Loucy (cell line): ENCODE measurements at regions not wholly inside any gene's neighbourhood (a gene's known extent, or its start where the extent isn't known, plus 50 kb on each side); places are given as distances from the start of the nearest gene placed in this dataset.

Experiments used
- H2AFZ ChIP-seq: fragments of 200-600 bp; sonication (generic); 2 replicates; pipeline ENCODE4 v1.6.0; 2016; ENCODE audit warnings: antibody characterized with exemption, mild to moderate bottlenecking, low read length, moderate library complexity
- H3F3A ChIP-seq: fragments of 200-600 bp; 2 replicates; pipeline ENCODE4 v1.6.0; 2016; ENCODE audit warnings: antibody characterized with exemption, low read depth, mild to moderate bottlenecking
- H3K27me3 ChIP-seq: fragments of 200-600 bp; sonication (generic); 2 replicates; pipeline ENCODE4 v1.6.1; 2014; ENCODE audit warnings: low read length, mild to moderate bottlenecking; ENCODE audit not compliant: insufficient read depth, poor library complexity, severe bottlenecking
- H3K36me3 ChIP-seq: fragments of 200-600 bp; sonication (generic); 2 replicates; pipeline ENCODE4 v1.6.1; 2016; ENCODE audit warnings: low read length; ENCODE audit not compliant: insufficient read depth
- H3K4me1 ChIP-seq: fragments of 200-600 bp; sonication (generic); 2 replicates; pipeline ENCODE4 v1.5.1; 2014; ENCODE audit warnings: low read length, mild to moderate bottlenecking; ENCODE audit not compliant: insufficient read depth, poor library complexity, severe bottlenecking
- H3K4me2 ChIP-seq: fragments of 200-600 bp; sonication (generic); 2 replicates; pipeline ENCODE4 v1.6.0; 2014; ENCODE audit warnings: antibody characterized with exemption, low read length, low read depth, mild to moderate bottlenecking; ENCODE audit not compliant: poor library complexity, severe bottlenecking
- H3K4me3 ChIP-seq: fragments of 200-600 bp; sonication (generic); 2 replicates; pipeline ENCODE4 v1.5.1; 2014; ENCODE audit warnings: low read length, mild to moderate bottlenecking, mixed read lengths; ENCODE audit not compliant: poor library complexity, severe bottlenecking
- H3K79me2 ChIP-seq: fragments of 200-600 bp; sonication (generic); 2 replicates; pipeline ENCODE4 v1.6.1; 2014; ENCODE audit warnings: low read length; ENCODE audit not compliant: insufficient read depth
- H3K9ac ChIP-seq: fragments of 200-600 bp; sonication (generic); 2 replicates; pipeline ENCODE4 v1.6.0; 2014; ENCODE audit warnings: mild to moderate bottlenecking, low read depth, low read length, moderate library complexity; ENCODE audit not compliant: poor library complexity, severe bottlenecking
- H3K9me2 ChIP-seq: fragments of 200-600 bp; sonication (generic); replicated peaks from 2 replicates; pipeline ENCODE4 v1.6.1; 2016; ENCODE audit warnings: low read depth, low read length, mixed read lengths
- H3K9me3 ChIP-seq: fragments of 200-600 bp; sonication (generic); 2 replicates; pipeline ENCODE4 v1.6.1; 2014; ENCODE audit warnings: mild to moderate bottlenecking, antibody characterized with exemption, low read length, low read depth; ENCODE audit not compliant: insufficient read depth
- H4K20me1 ChIP-seq: fragments of 200-600 bp; sonication (generic); 2 replicates; pipeline ENCODE4 v1.6.0; 2014; ENCODE audit warnings: antibody characterized with exemption, low read length, mild to moderate bottlenecking; ENCODE audit not compliant: insufficient read depth, poor library complexity, severe bottlenecking
- CTCF ChIP-seq: fragments of 200-600 bp; sonication (generic); conservative IDR thresholded peaks from 2 replicates; pipeline ENCODE4 v1.5.1; 2014; ENCODE audit warnings: mild to moderate bottlenecking, antibody characterized with exemption, low read length
- EZH2phosphoT487 ChIP-seq: fragments of 200-600 bp; IDR thresholded peaks from 2 replicates; pipeline ENCODE4 v1.6.1; 2018; ENCODE audit warnings: antibody characterized with exemption, mild to moderate bottlenecking, moderate library complexity, borderline replicate concordance

GRCh38 chr10:53153831-53154230 lies 381.2 kb upstream of the MBL2 start:
- H3K9ac ChIP-seq: no peak overlapping the region
- no peak overlapping the region for H2AFZ ChIP-seq
- H3K27me3 ChIP-seq: no peaks in the 10 kb centered on the region
- H3K79me2 ChIP-seq: no peaks in the 10 kb centered on the region
- no peaks in the 10 kb centered on the region for H3K9me2 ChIP-seq
- H3K4me3 ChIP-seq: no peak overlapping the region
- no peaks in the 10 kb centered on the region for H3F3A ChIP-seq
- H3K36me3 ChIP-seq: no peaks in the 10 kb centered on the region
- H3K4me2 ChIP-seq: no peak overlapping the region
- no peaks in the 10 kb centered on the region for H3K4me1 ChIP-seq
- no peaks in the 10 kb centered on the region for H4K20me1 ChIP-seq
- no peaks in the 10 kb centered on the region for H3K9me3 ChIP-seq
- TF ChIP-seq EZH2phosphoT487: no peak
- TF ChIP-seq CTCF: no peak

- no peaks in the 10 kb centered on the region for H4K20me1 ChIP-seq
- H3K9me2 ChIP-seq: no peaks in the 10 kb centered on the region
- H3K9me3 ChIP-seq: no peaks in the 10 kb centered on the region
- no peak overlapping the region for H3K4me3 ChIP-seq
- H3K9ac ChIP-seq: no peak overlapping the region
- H3K4me2 ChIP-seq: no peak overlapping the region
- no peaks in the 10 kb centered on the region for H3K79me2 ChIP-seq
- H3K4me1 ChIP-seq: no peaks in the 10 kb centered on the region
- H3K27me3 ChIP-seq: no peaks in the 10 kb centered on the region
- H3K36me3 ChIP-seq: no peaks in the 10 kb centered on the region
- no peaks in the 10 kb centered on the region for H3F3A ChIP-seq
- H2AFZ ChIP-seq: no peak overlapping the region
- TF ChIP-seq EZH2phosphoT487 (no peak), CTCF (no peak)
These were observed 367.9 kb upstream of the MBL2 start for GRCh38 chr10:53140506-53140905.

GRCh38 chr10:53135897-53136253 lies 363.3 kb upstream of the MBL2 start:
- Histone ChIP-seq H3K4me3 (no peak overlapping the region), H3K27me3 (no peaks in the 10 kb centered on the region), H2AFZ (no peak overlapping the region), H3K9me2 (no peaks in the 10 kb centered on the region), H4K20me1 (no peaks in the 10 kb centered on the region), H3K79me2 (no peaks in the 10 kb centered on the region), H3K36me3 (no peaks in the 10 kb centered on the region), H3K4me1 (no peaks in the 10 kb centered on the region), H3K9me3 (no peaks in the 10 kb centered on the region), H3K9ac (no peak overlapping the region), H3K4me2 (no peak overlapping the region), H3F3A (no peaks in the 10 kb centered on the region)
- no peak for TF ChIP-seq EZH2phosphoT487
- no peak for TF ChIP-seq CTCF
